Keratinocyte (primary cell): ENCODE measurements at regions not wholly inside any gene's neighbourhood (a gene's known extent, or its start where the extent isn't known, plus 50 kb on each side); places are given as distances from the start of the nearest gene placed in this dataset.

ENCODE experiments used
- DNase-seq: peaks from one replicate; pipeline ENCODE4 v3.0.0-alpha.2; 2011; ENCODE audit warnings: low read depth, missing footprints, low spot score
- FAIRE-seq: peaks from 2 replicates; lab custom pipeline; 2011; peaks lifted over from hg19 to GRCh38; lab: Jason Lieb, UNC
- H2AFZ ChIP-seq: 2 replicates; pipeline ENCODE4 v1.6.0; 2012; ENCODE audit warnings: low read length, control low read depth, inconsistent platforms; ENCODE audit not compliant: control insufficient read depth
- H3K27ac ChIP-seq: 2 replicates; pipeline ENCODE4 v1.5.1; 2011; ENCODE audit warnings: low read length; ENCODE audit not compliant: control insufficient read depth, insufficient read depth
- H3K27me3 ChIP-seq: 3 replicates; pipeline ENCODE4 v1.6.0; 2011; ENCODE audit warnings: low read length; ENCODE audit not compliant: control insufficient read depth, insufficient read depth; ENCODE audit errors: extremely low read depth
- H3K36me3 ChIP-seq, 2 experiments: 2 replicates in 1 of 2; 3 replicates in 1 of 2; pipeline ENCODE4 v1.5.1; 2011; ENCODE audit warnings: low read length in 2 of 2, mild to moderate bottlenecking in 1 of 2; ENCODE audit not compliant: control insufficient read depth in 2 of 2, insufficient read depth in 2 of 2; ENCODE audit errors: extremely low read depth in 1 of 2
- H3K4me1 ChIP-seq: 3 replicates; pipeline ENCODE4 v1.5.1; 2011; ENCODE audit warnings: low read length; ENCODE audit not compliant: control insufficient read depth, insufficient read depth; ENCODE audit errors: extremely low read depth
- H3K4me2 ChIP-seq: 3 replicates; pipeline ENCODE4 v1.6.0; 2011; ENCODE audit warnings: low read depth, low read length; ENCODE audit not compliant: control insufficient read depth, insufficient read depth; ENCODE audit errors: extremely low read depth
- H3K4me3 ChIP-seq, 3 experiments: fragments of 200-600 bp in 1 of 3; sonication (generic) in 1 of 3; 2 replicates in 2 of 3; 3 replicates in 1 of 3; pipeline ENCODE4 v1.5.1; 2011 to 2016; ENCODE audit warnings: low read length in 3 of 3, mild to moderate bottlenecking in 3 of 3, control low read depth in 2 of 3, inconsistent platforms in 1 of 3, low read depth in 1 of 3, mixed read lengths in 1 of 3, mixed run types in 1 of 3, moderate library complexity in 1 of 3; ENCODE audit not compliant: control insufficient read depth in 2 of 3, insufficient read depth in 2 of 3; ENCODE audit errors: extremely low read depth in 1 of 3
- H3K79me2 ChIP-seq: 2 replicates; pipeline ENCODE4 v1.6.0; 2012; ENCODE audit warnings: low read length; ENCODE audit not compliant: control insufficient read depth, insufficient read depth
- H3K9ac ChIP-seq: 3 replicates; pipeline ENCODE4 v1.6.0; 2011; ENCODE audit warnings: low read length; ENCODE audit not compliant: control insufficient read depth, insufficient read depth; ENCODE audit errors: extremely low read depth
- H3K9me1 ChIP-seq: 3 replicates; pipeline ENCODE4 v1.6.0; 2011; ENCODE audit warnings: low read length; ENCODE audit not compliant: control insufficient read depth, insufficient read depth; ENCODE audit errors: extremely low read depth
- H3K9me3 ChIP-seq: 2 replicates; pipeline ENCODE4 v1.5.1; 2012; ENCODE audit warnings: low read depth, low read length; ENCODE audit not compliant: control insufficient read depth
- H4K20me1 ChIP-seq: 3 replicates; pipeline ENCODE4 v1.6.0; 2011; ENCODE audit warnings: low read length; ENCODE audit not compliant: control insufficient read depth, insufficient read depth; ENCODE audit errors: extremely low read depth
- CTCF ChIP-seq, 3 experiments: IDR thresholded peaks in 1 of 3; conservative IDR thresholded peaks in 1 of 3; optimal IDR thresholded peaks in 1 of 3; 2 replicates in 2 of 3; 3 replicates in 1 of 3; pipeline versions ENCODE3 to v1.5.1; 2011; ENCODE audit warnings: low read length in 3 of 3, mild to moderate bottlenecking in 3 of 3, moderate library complexity in 2 of 3, control low read depth in 1 of 3, inconsistent platforms in 1 of 3; ENCODE audit not compliant: insufficient read depth in 2 of 3; ENCODE audit errors: extremely low read depth in 1 of 3
- EZH2 ChIP-seq: IDR thresholded peaks from one replicate; pipeline ENCODE4 v1.6.1; 2012; ENCODE audit warnings: inconsistent platforms, mild to moderate bottlenecking, low read length, moderate library complexity
- dilution Hi-C: fragments of 300-500 bp; cut with MboI; formaldehyde crosslinking; loops from one replicate; pipeline ENCODE4 v1.7.0; 2020; ENCODE audit warnings: low sequenced_read_pairs; ENCODE audit not compliant: extremely low pct_ligation_motif_present

DNA sequence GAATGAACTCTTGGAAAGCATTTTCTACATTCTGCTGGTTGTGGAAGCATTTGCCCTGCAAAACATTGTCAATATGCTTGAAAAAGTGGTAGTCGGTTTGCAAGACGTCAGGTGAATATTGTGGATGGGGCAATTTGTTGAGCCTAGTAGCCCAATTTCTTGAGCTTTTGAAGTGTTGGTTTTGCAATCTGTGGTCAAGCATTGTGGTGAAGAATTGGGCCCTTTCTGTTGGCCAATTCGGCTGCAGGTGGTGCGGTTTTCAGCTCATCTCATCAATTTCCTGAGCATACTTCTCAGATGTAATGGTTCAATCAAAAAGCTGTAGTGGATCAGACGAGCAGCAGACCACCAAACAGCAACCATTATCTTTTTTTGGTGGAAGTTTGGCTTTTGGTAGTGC lies 426.8 kb upstream of the CDH9 start:
- Histone ChIP-seq H3K36me3 (no peaks in the 10 kb centered on the region), H3K27me3 (no peaks in the 10 kb centered on the region), H3K9me1 (no peaks in the 10 kb centered on the region), H3K27ac (no peak overlapping the region), H4K20me1 (no peaks in the 10 kb centered on the region), H3K4me3 (no peak overlapping the region), H3K4me1 (no peaks in the 10 kb centered on the region), H3K9me3 (no peaks in the 10 kb centered on the region), H3K79me2 (no peaks in the 10 kb centered on the region), H3K4me2 (no peak overlapping the region), H3K9ac (no peak overlapping the region), H2AFZ (no peak overlapping the region)
- dilution Hi-C loops, result no loop called here
- no peak for TF ChIP-seq EZH2
- TF ChIP-seq CTCF (optimal IDR thresholded peaks at IDR 0.05 in 1 of 3, IDR thresholded peaks at IDR 0.05 in 1 of 3, conservative IDR thresholded peaks at IDR 0.05 in 1 of 3; ENCODE audit: extremely low read depth in 1 of 3, insufficient read depth in 2 of 3, low read length in 3 of 3), result no peak
- FAIRE-seq (no peak), DNase-seq (no peak)

- H3K4me2 ChIP-seq, result no peak overlapping the region
- DNase-seq (no peak), FAIRE-seq (no peak)
- H3K4me1 ChIP-seq, result no peaks in the 10 kb centered on the region
- H3K79me2 ChIP-seq, result no peaks in the 10 kb centered on the region
- no peaks in the 10 kb centered on the region for H4K20me1 ChIP-seq
- dilution Hi-C loops, result no loop called here
- H3K9me3 ChIP-seq, result no peaks in the 10 kb centered on the region
- H3K36me3 ChIP-seq, result no peaks in the 10 kb centered on the region
- no peaks in the 10 kb centered on the region for H3K9me1 ChIP-seq
- H3K27ac ChIP-seq, result no peak overlapping the region
- H3K9ac ChIP-seq, result no peak overlapping the region
- TF ChIP-seq EZH2 (no peak), CTCF (optimal IDR thresholded peaks at IDR 0.05 in 1 of 3, IDR thresholded peaks at IDR 0.05 in 1 of 3, conservative IDR thresholded peaks at IDR 0.05 in 1 of 3; ENCODE audit: extremely low read depth in 1 of 3, insufficient read depth in 2 of 3, low read length in 3 of 3) (no peak)
- H2AFZ ChIP-seq, result no peak overlapping the region
- H3K4me3 ChIP-seq, result no peak overlapping the region
- H3K27me3 ChIP-seq, result no peaks in the 10 kb centered on the region
Measured at GRCh38 chr5:27463446-27464149, 425.2 kb upstream of the CDH9 start.
